ENCODE measurements at regions not wholly inside any gene's neighbourhood (a gene's known extent, or its start where the extent isn't known, plus 50 kb on each side); places are given as distances from the start of the nearest gene placed in this dataset.

DNA sequence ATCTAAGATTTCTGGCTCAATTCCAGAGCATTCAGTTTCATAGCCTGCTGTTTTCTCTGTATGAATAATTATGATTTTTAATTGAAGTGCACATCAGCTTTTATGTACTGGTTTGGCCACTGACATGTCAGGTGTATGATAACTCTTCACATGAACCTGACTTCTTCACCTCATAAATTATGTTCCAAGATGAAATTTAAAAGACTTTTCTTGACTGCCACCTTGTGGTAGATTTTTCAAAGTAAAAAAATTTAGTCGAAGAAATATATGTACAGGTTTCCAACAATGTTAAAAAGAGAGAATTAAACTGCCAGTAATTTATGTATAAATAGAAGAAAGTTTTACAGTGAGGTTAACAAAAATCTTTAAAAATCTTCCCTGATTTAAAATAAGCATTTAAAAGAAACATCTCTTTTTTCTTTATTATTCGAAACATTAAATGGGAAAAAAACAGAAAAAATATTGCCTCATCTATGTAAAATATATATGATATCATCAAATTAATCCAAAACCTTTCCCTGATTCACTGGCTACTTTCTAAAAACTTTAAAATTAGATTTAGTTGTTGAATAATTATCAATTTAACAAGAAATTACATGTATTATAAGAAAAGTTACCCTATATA, 124.9 kb upstream of the ATXN7L3B start:
- H3K4me1 Mint-ChIP-seq: no peaks in the 10 kb centered on the region
- H3K36me3 Mint-ChIP-seq: no peaks in the 10 kb centered on the region
- no peak overlapping the region for H3K4me3 Mint-ChIP-seq
- no peak overlapping the region for H3K27ac Mint-ChIP-seq
- peaks cover 0 to 2% (median 0%) of the 10 kb centered on the region in 7 donors for H3K9me3 Mint-ChIP-seq
- no peak for DNase-seq
- no peak for ATAC-seq (ENCODE audit: low read depth in 2 of 2)
- peaks cover 0 to 5% (median 0%) of the 10 kb centered on the region in 3 donors for H3K27me3 Mint-ChIP-seq

DNA sequence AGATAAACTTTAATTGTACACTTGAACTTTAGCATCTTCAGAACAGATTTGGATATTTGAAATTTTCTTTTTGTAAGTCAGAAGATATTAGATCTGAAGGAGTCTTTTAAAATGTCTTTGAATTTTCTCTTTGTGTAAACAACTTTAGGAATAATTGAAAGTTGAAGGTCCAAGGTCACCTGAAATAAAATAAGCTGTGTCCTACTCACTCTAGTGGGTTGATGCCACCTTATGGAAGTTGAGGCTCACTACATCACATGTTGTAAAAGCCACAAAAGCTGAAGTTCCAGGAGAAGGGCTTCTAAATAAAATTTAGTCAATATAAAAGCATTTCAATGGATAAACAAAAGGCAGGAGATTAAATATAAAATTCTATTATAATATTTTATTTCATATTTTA, 122.0 kb upstream of the ATXN7L3B start:
- Mint-ChIP-seq H3K9me3 (peaks cover 0 to 2% (median 0%) of the 10 kb centered on the region in 7 donors), H3K36me3 (no peaks in the 10 kb centered on the region), H3K4me1 (no peaks in the 10 kb centered on the region), H3K27ac (no peak overlapping the region), H3K27me3 (peaks cover 0 to 9% (median 5%) of the 10 kb centered on the region in 3 donors), H3K4me3 (no peak overlapping the region)
- DNase-seq (no peak), ATAC-seq (ENCODE audit: low read depth in 2 of 2) (no peak)

DNA sequence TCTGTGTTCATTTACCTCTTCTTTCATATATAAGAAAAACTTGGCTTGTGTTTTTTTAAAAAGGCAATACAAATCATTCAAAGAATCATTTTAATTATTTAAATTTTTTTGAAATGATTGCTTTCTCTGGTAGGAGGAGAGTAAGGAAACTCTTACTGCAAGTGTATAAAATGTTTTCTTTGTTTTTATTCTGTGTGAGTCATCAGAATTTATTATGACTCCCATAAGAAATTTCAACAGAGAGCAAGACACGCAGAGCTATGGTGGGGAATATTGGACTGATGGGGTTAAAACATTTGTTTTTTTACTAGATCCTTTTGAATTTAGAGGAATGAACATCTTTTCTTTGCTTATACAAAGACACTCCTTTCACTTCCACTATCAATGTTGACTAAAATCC, 119.1 kb upstream of the ATXN7L3B start:
- no peaks in the 10 kb centered on the region for H3K36me3 Mint-ChIP-seq
- ATAC-seq (ENCODE audit: low read depth in 2 of 2) (no peak), DNase-seq (no peak)
- no peaks in the 10 kb centered on the region for H3K4me1 Mint-ChIP-seq
- H3K4me3 Mint-ChIP-seq: no peak overlapping the region
- no peak overlapping the region for H3K27ac Mint-ChIP-seq
- no peaks in the 10 kb centered on the region for H3K9me3 Mint-ChIP-seq
- H3K27me3 Mint-ChIP-seq: peaks cover 0 to 9% (median 0%) of the 10 kb centered on the region in 3 donors

DNA sequence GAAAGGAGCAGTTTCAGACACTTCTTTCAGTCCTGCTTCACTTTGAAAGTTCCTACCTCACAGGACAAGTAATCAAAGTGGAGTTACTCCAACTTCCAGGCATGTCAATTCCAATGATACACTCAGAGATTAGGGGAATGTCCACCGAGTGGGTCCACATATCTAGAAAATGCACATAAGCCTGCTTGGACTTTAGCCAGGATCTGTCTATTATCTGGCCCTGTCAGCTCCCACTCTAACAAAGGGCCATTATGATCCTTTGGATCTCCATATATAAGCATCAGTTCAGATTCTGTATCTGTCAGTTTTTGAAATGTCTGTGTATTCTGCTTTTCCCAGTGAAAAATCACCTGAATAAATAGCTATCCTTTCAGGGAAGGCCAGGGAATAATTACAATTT, 112.9 kb upstream of the ATXN7L3B start:
- Mint-ChIP-seq H3K27me3 (peaks cover 0 to 9% (median 4%) of the 10 kb centered on the region in 3 donors), H3K4me1 (no peaks in the 10 kb centered on the region), H3K4me3 (no peak overlapping the region), H3K36me3 (no peaks in the 10 kb centered on the region), H3K27ac (no peak overlapping the region), H3K9me3 (peaks cover 0 to 6% (median 0%) of the 10 kb centered on the region in 7 donors)
- no peak for ATAC-seq (ENCODE audit: low read depth in 2 of 2)
- no peak for DNase-seq

DNA sequence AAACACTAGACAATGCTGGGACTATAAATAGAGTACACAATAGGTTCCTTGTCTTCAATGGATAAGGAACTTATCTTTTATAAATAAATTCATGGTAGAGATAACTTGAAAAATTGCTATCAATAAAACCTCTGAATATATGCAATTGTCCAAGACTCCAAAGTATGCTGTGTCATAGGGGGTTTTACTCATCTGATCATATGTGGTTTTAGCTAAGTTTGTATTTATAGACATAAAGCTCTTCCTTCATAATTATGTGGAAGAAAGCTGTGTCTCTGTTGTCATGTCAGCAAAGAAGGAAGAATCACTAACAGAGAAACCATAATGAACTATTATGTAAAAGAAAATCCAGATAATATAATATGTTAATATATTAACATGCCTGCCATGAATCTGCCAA, 111.5 kb upstream of the ATXN7L3B start:
- ATAC-seq (ENCODE audit: low read depth in 2 of 2) (no peak), DNase-seq (no peak)
- Mint-ChIP-seq H3K4me1 (no peaks in the 10 kb centered on the region), H3K4me3 (no peak overlapping the region), H3K9me3 (peaks cover 0 to 6% (median 0%) of the 10 kb centered on the region in 7 donors), H3K36me3 (no peaks in the 10 kb centered on the region), H3K27me3 (peaks cover 0 to 4% (median 4%) of the 10 kb centered on the region in 3 donors), H3K27ac (no peak overlapping the region)

DNA sequence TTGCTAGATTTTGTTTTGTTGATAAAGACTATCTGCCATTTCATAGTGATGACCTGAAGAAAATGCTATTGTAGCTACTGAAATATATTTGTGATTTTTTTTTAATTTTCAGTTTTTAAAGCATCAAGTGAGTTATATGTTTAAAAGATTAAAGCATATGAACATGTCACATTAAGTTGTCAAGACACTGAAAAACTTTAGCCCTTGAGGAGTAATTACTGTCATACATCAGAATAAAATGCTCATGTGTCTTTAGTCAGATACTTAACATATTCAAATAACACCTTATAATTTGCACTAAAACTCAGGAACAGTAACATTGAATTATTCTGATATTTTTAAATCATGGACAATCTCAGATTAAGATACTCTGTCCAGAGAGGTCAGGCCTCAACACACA, 108.1 kb upstream of the ATXN7L3B start:
- ATAC-seq (ENCODE audit: low read depth in 2 of 2) (no peak), DNase-seq (no peak)
- Mint-ChIP-seq H3K4me1 (no peaks in the 10 kb centered on the region), H3K27me3 (peaks cover 0 to 4% (median 4%) of the 10 kb centered on the region in 3 donors), H3K4me3 (no peak overlapping the region), H3K27ac (no peak overlapping the region), H3K9me3 (peaks cover 0 to 11% (median 0%) of the 10 kb centered on the region in 7 donors), H3K36me3 (no peaks in the 10 kb centered on the region)

DNA sequence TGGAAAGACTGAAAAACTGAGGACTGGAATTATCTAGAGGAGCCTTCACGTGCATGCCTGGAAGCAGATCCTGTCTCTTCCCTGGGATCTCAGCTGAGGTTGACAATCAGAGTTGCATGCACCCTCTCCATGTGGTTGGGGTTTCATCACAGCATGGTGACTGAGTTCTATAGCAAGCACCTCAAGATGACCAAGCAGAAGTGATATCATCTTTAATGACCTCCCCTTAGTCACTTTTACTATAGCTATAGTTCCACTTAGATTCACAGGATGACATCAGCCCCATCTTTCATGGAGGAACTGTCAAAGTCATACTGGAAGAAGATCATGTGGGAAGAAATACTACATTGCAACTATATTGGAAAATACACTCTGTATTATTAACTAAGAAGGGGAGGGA, 105.8 kb upstream of the ATXN7L3B start:
- no peak for ATAC-seq (ENCODE audit: low read depth in 2 of 2)
- DNase-seq: no peak
- H3K4me3 Mint-ChIP-seq: no peak overlapping the region
- H3K36me3 Mint-ChIP-seq: no peaks in the 10 kb centered on the region
- peaks cover 0 to 7% (median 4%) of the 10 kb centered on the region in 3 donors for H3K27me3 Mint-ChIP-seq
- H3K27ac Mint-ChIP-seq: no peak overlapping the region
- no peaks in the 10 kb centered on the region for H3K4me1 Mint-ChIP-seq
- H3K9me3 Mint-ChIP-seq: peaks cover 0 to 16% (median 2%) of the 10 kb centered on the region in 7 donors

DNA sequence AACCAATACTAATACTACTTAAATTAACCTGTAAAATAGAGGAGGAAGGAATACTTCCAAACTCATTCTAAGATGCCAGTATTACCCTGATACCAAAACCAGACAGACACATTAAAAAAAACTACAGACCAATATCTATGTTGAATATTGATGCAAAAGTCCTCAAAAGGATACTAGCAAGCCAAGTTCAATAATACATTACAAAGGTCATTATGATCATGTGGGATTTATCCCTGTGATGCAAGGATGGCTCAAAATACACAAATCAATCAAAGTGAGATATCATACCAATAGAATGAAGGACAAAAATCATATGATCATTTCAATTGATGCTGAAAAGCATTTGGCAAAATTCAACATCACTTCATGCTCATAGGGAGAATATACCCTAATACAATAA, 97.2 kb upstream of the ATXN7L3B start:
- no peaks in the 10 kb centered on the region for H3K4me1 Mint-ChIP-seq
- H3K9me3 Mint-ChIP-seq: peaks cover 0 to under 1% (median 0%) of the 10 kb centered on the region in 7 donors
- no peak overlapping the region for H3K4me3 Mint-ChIP-seq
- DNase-seq: no peak
- H3K27ac Mint-ChIP-seq: no peak overlapping the region
- H3K36me3 Mint-ChIP-seq: no peaks in the 10 kb centered on the region
- H3K27me3 Mint-ChIP-seq: peaks cover 0 to 10% (median 4%) of the 10 kb centered on the region in 3 donors
- ATAC-seq (ENCODE audit: low read depth in 2 of 2): no peak

DNA sequence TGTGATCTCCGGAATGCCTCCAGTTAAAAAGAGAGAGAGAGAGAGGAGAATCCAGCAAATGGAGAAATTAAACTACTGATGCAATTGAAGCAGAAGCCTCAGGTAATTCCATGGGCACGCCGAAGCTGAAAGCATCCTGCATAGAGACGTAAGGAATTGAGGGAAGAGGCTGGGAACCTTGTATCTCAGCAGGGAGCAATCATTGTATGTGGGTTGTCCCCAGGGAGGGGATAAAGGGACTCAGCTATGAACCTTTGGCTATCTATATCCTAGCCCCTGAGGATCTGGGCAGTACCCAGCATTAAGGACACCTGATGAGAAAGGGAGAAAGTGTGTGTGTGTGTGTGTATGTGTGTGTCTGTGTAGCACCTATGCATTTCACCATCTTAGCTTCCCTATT, 95.8 kb upstream of the ATXN7L3B start:
- Mint-ChIP-seq H3K27me3 (peaks cover 0 to 10% (median 0%) of the 10 kb centered on the region in 3 donors), H3K27ac (no peak overlapping the region), H3K4me1 (no peaks in the 10 kb centered on the region), H3K9me3 (no peaks in the 10 kb centered on the region), H3K4me3 (no peak overlapping the region), H3K36me3 (no peaks in the 10 kb centered on the region)
- DNase-seq: no peak
- no peak for ATAC-seq (ENCODE audit: low read depth in 2 of 2)

DNA sequence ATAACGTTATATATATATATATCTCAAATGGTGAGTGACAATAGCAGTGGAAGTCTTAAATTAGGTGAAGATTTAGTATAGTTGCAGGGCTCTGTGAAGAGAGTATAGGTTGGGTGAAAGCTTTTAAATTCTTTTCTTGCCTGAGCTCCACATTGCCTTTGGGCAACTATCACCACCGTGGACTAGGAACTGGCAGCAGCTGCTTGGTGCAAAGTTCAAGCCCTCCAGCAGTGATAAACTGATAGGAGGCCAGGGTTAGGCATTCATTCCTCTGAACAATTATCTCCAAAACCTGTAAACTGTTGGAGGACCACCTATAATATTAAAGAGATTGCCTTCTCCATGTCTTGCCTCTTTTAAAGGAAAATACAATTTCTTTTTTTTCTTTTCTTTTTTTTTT, 91.2 kb upstream of the ATXN7L3B start:
- no peak for ATAC-seq (ENCODE audit: low read depth in 2 of 2)
- Mint-ChIP-seq H3K4me1 (no peaks in the 10 kb centered on the region), H3K27ac (no peak overlapping the region), H3K4me3 (no peak overlapping the region), H3K36me3 (no peaks in the 10 kb centered on the region), H3K27me3 (no peaks in the 10 kb centered on the region), H3K9me3 (peaks cover 0 to 5% (median 0%) of the 10 kb centered on the region in 7 donors)
- no peak for DNase-seq

DNA sequence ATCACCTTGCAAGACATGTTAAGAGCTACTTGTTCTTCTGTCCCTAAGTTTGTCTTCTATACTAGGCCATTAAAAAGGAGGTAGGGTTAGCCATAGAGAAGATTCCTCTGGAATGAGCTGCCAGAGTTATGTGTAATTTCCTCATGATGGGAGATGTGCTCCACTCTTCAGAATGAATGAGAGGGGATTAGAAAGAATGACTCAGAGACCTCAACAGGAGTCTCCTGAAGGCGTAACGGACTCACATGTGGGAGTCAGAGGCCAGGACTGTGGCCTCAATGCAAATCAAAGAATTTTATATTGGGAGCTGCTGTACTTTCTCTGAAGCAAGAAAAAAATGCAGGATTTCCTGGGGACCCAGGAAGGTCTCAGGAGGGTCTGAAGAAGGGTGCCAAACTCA, 87.8 kb upstream of the ATXN7L3B start:
- Mint-ChIP-seq H3K27ac (no peak overlapping the region), H3K4me1 (no peaks in the 10 kb centered on the region), H3K9me3 (peaks cover 0 to 5% (median 0%) of the 10 kb centered on the region in 7 donors), H3K4me3 (no peak overlapping the region), H3K36me3 (no peaks in the 10 kb centered on the region), H3K27me3 (no peaks in the 10 kb centered on the region)
- DNase-seq (no peak), ATAC-seq (ENCODE audit: low read depth in 2 of 2) (no peak)

DNA sequence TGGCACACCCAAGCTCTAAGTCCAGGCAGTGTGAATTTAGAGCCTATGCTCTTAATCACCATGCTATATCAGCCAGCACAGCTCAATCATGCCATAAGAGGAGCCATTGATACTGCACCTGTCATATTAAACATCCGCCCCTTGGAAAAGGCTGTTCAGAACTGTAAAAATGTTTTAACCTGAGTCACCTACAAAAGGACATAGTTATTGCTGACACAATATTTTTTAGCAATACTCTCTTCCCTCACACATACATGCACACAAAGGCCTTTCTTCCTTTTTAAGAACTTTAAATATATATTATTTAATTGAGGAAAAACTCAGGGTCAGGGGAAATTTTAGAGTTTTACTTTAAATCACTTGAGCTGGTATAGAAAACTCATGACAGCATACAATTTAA, 83.5 kb upstream of the ATXN7L3B start:
- Mint-ChIP-seq H3K27me3 (no peaks in the 10 kb centered on the region), H3K27ac (no peak overlapping the region)

DNA sequence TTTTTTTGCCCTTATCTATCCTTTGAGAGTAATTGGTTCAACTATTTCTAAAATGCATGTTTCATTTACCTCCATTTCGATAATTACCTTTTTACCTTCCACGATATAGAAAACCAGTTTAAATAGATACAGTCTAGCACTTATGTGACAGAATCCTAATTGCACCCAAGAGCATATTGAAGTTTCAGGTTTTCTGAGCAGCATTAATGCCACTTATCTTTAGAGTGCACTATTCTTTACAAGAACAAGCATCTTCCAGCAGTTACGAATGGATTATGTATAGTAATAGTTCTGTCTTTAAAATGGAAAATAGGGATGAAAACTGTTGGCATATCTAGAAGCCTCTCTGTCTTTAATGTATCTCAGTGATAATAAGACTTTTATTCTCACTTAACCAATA, 82.2 kb upstream of the ATXN7L3B start:
- no peaks in the 10 kb centered on the region for H3K27me3 Mint-ChIP-seq
- DNase-seq (no peak), ATAC-seq (ENCODE audit: low read depth in 2 of 2) (no peak)
- H3K36me3 Mint-ChIP-seq: no peaks in the 10 kb centered on the region
- H3K4me3 Mint-ChIP-seq: no peak overlapping the region
- H3K9me3 Mint-ChIP-seq: no peaks in the 10 kb centered on the region
- no peak overlapping the region for H3K27ac Mint-ChIP-seq
- no peaks in the 10 kb centered on the region for H3K4me1 Mint-ChIP-seq

More for the DNA sequence above, 83.5 kb upstream of the ATXN7L3B start:
- H3K9me3 Mint-ChIP-seq: no peaks in the 10 kb centered on the region
- no peaks in the 10 kb centered on the region for H3K4me1 Mint-ChIP-seq
- no peaks in the 10 kb centered on the region for H3K36me3 Mint-ChIP-seq
- no peak for ATAC-seq (ENCODE audit: low read depth in 2 of 2)
- DNase-seq: no peak
- H3K4me3 Mint-ChIP-seq: no peak overlapping the region

DNA sequence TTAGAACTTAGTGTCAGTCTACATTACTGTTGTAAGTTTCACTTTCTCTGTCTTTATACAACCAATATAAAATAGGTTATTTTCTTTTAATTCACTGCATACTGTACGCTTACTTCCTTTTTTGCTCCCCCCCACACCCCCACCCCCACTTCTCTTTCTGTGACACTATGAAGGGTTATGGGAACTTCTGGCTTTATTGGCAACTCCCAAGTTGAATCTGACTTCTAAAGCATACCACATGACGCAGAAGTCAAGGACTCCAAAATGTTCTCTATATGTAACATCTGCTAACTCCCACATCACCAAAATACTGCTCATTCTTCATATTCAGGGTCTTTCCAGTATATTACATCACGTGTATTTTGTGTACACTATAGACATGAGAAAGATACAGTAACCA, 81.2 kb upstream of the ATXN7L3B start:
- no peaks in the 10 kb centered on the region for H3K9me3 Mint-ChIP-seq
- H3K27ac Mint-ChIP-seq: no peak overlapping the region
- H3K4me3 Mint-ChIP-seq: no peak overlapping the region
- H3K36me3 Mint-ChIP-seq: no peaks in the 10 kb centered on the region
- DNase-seq (no peak), ATAC-seq (ENCODE audit: low read depth in 2 of 2) (no peak)
- H3K4me1 Mint-ChIP-seq: no peaks in the 10 kb centered on the region
- no peaks in the 10 kb centered on the region for H3K27me3 Mint-ChIP-seq

DNA sequence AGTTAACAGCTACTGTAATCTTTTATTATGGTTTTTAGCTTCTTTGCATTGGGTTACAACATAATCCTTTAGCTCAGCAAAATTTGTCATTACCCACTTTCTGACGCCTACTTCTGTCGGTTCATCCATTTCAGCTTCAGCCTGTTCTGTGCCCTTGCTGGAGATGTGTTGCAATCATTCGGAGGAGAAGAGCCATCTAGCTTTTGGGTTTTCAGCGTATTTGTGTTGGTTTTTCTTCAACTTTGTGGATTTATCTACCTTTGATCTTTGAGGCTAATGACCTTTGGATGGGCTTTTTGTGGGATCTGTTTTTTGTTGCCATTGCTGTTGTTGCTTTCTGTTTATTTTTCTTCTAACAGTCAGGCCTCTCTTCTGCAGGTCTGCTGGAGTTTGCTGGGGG, 69.2 kb upstream of the ATXN7L3B start:
- no peaks in the 10 kb centered on the region for H3K4me1 Mint-ChIP-seq
- H3K27me3 Mint-ChIP-seq: peaks cover 6 to 17% (median 8%) of the 10 kb centered on the region in 3 donors
- no peak for ATAC-seq (ENCODE audit: low read depth in 2 of 2)
- H3K27ac Mint-ChIP-seq: no peak overlapping the region
- H3K9me3 Mint-ChIP-seq: peaks cover 0 to 4% (median 0%) of the 10 kb centered on the region in 7 donors
- H3K36me3 Mint-ChIP-seq: no peaks in the 10 kb centered on the region
- no peak for DNase-seq
- H3K4me3 Mint-ChIP-seq: no peak overlapping the region
